Occipital lobe (tissue), 1 donor: ENCODE measurements at regions not wholly inside any gene's neighbourhood (a gene's known extent, or its start where the extent isn't known, plus 50 kb on each side); places are given as distances from the start of the nearest gene placed in this dataset.

Source experiments
- DNase-seq: peaks from one replicate; lab custom pipeline; 2025; lab: John Stamatoyannopoulos, UW

- no peak for DNase-seq
These were observed 154.0 kb upstream of the BCL6 start for GRCh38 chr3:187899246-187899645.

GRCh38 chr3:187900993-187901755 lies 155.9 kb upstream of the BCL6 start:
- no peak for DNase-seq

GRCh38 chr3:187902041-187902471 lies 156.8 kb upstream of the BCL6 start:
- DNase-seq = no peak

- no peak for DNase-seq
These were observed 157.7 kb upstream of the BCL6 start for GRCh38 chr3:187902936-187903335.

- DNase-seq = no peak
These were observed 158.4 kb upstream of the BCL6 start for GRCh38 chr3:187903697-187904096.

GRCh38 chr3:187906416-187906815 lies 161.1 kb upstream of the BCL6 start:
- no peak for DNase-seq

GRCh38 chr3:187906920-187907319 lies 161.7 kb upstream of the BCL6 start:
- no peak for DNase-seq

GRCh38 chr3:187909866-187910265 lies 164.6 kb upstream of the BCL6 start:
- no peak for DNase-seq

- no peak for DNase-seq
These were observed 166.7 kb upstream of the BCL6 start for GRCh38 chr3:187912007-187912406.

GRCh38 chr3:187913617-187914033 lies 168.4 kb upstream of the BCL6 start:
- no peak for DNase-seq

GRCh38 chr3:187914231-187914630 lies 169.0 kb upstream of the BCL6 start:
- peak; percentile 16 for DNase-seq

GRCh38 chr3:187916072-187916471 lies 170.8 kb upstream of the BCL6 start:
- no peak for DNase-seq

GRCh38 chr3:187918081-187918644 lies 172.9 kb upstream of the BCL6 start:
- no peak for DNase-seq

- DNase-seq = no peak
These were observed 173.8 kb upstream of the BCL6 start for GRCh38 chr3:187919048-187919447.

- no peak for DNase-seq
These were observed 174.3 kb upstream of the BCL6 start for GRCh38 chr3:187919544-187919943.

- no peak for DNase-seq
These were observed 174.8 kb upstream of the BCL6 start for GRCh38 chr3:187920030-187920429.

GRCh38 chr3:187920913-187921312 lies 175.6 kb upstream of the BCL6 start:
- no peak for DNase-seq

GRCh38 chr3:187921391-187922074 lies 176.3 kb upstream of the BCL6 start:
- DNase-seq = no peak

GRCh38 chr3:187922704-187923416 lies 177.6 kb upstream of the BCL6 start:
- no peak for DNase-seq

GRCh38 chr3:187924651-187925050 lies 179.4 kb upstream of the BCL6 start:
- DNase-seq = no peak

- no peak for DNase-seq
These were observed 180.1 kb upstream of the BCL6 start for GRCh38 chr3:187925326-187925725.

GRCh38 chr3:187926620-187927019 lies 181.4 kb upstream of the BCL6 start:
- DNase-seq = no peak
